Panc1 (cell line): ENCODE measurements at regions not wholly inside any gene's neighbourhood (a gene's known extent, or its start where the extent isn't known, plus 50 kb on each side); places are given as distances from the start of the nearest gene placed in this dataset.

Experiments
- CTCF ChIP-seq: fragments of 450-650 bp; IDR thresholded peaks from 2 replicates; pipeline ENCODE4 v1.5.1; 2017; ENCODE audit warnings: mild to moderate bottlenecking
- TCF7L2 ChIP-seq: IDR thresholded peaks from 2 replicates; pipeline ENCODE4 v1.6.1; 2011; ENCODE audit warnings: mild to moderate bottlenecking, low read depth, low read length, inconsistent platforms

GRCh38 chr7:112986256-112987031 is 100.2 kb downstream of the GPR85 start:
- no peak for TF ChIP-seq CTCF
- TF ChIP-seq TCF7L2, result no peak
